Myocyte (in vitro differentiated cells): ENCODE measurements at regions not wholly inside any gene's neighbourhood (a gene's known extent, or its start where the extent isn't known, plus 50 kb on each side); places are given as distances from the start of the nearest gene placed in this dataset.
"Not testable (repeated sequence)": the region's sequence is repeated elsewhere in the genome, so short reads cannot be mapped to it uniquely, and the experiment has no call there.

Source experiments
- DNase-seq: peaks from one replicate; pipeline ENCODE4 v3.0.0-alpha.2; 2012; ENCODE audit warnings: low read depth

DNA sequence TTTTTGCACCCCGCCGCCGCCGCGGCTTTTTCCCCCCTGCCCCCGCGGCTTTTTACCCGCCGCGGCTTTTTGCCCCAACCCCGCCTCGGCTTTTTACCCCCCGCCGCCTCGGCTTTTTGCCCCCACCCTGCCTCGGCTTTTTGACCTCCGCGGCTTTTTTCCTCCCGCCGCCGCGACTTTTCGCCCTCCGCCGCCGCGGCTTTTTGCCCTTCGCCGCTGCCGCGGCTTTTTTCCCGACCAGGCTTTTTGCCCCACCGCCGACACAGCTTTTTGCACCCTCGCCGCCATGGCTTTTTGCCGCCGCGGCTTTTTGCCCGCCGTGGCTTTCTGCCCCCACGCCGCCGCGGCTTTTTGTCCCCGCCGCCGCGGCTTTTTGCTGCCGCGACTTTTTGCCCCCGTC lies 137.0 kb upstream of the TP53TG3D start:
- peak; percentile 10 for DNase-seq

DNA sequence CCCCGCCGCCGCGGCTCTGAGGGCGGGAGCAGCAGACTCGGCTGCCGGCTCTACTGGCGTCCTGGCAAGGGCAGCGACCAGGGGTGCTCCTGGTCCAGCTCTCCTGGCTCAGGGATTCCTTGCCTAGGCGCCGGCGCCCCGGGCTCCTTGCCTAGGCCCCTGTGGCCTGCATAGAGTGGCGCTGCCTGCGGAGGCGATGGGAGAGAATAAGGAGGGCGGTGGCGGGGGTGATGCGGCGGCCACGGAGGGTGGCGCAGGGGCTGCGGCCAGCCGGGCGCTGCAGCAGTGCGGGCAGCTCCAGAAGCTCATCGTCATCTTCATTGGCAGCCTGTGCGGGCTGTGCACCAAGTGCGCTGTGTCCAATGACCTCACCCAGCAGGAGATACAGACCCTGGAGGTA lies 136.6 kb upstream of the TP53TG3D start:
- DNase-seq, result not testable (repeated sequence)

DNA sequence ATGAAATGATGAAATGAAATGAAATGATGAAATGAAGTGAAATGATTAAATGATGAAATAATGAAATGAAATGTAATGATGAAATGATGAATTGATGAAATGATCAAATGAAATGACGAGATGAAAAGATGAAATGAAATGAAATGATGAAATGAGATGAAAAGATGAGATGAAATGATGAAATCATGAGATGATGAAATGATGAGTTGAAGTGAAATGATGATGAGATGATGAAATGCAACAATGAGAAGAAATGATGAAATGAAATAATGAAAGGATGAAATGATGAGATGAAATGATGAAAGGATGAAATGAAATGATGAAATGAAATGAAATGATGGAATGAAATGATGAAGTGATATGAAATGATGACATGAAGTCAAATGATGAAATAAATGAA lies 132.7 kb upstream of the TP53TG3D start:
- peak; percentile 0 for DNase-seq

DNA sequence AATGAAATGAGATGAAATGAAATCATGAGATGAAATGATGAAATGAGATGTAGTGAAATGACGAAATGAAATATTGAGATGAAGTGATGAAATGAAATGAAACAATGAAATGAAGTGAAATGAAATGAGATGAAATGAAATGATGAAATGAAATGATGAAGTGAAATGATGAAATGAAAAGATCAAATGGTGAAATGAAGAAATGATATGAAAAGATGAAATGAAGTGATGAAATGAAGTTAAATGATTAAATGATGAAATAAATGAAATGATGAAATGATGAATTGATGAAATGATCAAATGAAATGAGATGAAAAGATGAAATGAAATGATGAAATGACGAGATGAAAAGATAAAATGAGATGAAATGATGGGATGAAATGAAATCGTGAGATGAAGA lies 132.3 kb upstream of the TP53TG3D start:
- not testable (repeated sequence) for DNase-seq

DNA sequence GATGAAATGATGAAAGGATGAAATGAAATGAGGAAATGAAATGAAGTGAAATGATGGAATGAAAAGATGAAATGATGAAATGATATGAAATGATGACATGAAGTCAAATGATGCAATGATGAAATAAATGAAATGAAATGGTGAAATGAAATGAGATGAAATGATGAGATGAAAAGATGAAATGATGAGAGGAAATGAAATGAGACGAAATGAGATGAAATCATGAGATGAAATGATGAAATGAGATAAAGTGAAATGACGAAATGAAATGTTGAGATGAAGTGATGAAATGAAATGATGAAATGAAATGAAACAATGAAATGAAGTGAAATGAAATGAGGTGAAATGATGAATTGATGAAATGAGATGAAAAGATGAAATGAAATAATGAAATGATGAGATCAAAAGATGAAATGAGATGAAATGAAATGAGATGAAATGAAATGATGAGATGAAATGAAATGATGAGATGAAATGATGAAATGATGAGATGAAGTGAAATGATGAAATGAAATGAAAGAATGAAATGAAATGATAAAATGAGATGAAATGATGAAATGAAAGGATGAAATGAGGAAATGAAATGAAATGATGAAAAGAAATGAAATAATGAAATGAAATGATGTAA lies 131.7 kb upstream of the TP53TG3D start:
- DNase-seq, result not testable (repeated sequence)

DNA sequence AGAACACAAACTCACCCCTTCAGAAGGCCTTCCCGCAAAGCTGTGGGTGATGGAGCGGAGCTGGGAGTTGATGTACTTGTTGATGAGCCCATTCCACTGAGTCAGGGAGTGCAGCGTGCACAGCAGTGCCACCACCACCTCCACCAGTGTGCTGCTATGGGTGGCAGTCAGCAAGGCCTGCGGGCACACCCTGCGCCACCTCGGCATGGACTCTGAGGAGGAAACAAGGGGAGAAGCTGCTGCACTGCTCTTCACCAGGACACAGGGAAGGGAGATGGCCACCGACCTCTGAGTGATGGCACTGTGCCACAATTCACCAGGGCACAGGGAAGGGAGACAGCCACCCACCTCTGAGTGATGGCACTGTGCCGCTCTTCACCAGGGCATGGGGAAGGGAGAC lies 100.7 kb upstream of the TP53TG3D start:
- not testable (repeated sequence) for DNase-seq

DNA sequence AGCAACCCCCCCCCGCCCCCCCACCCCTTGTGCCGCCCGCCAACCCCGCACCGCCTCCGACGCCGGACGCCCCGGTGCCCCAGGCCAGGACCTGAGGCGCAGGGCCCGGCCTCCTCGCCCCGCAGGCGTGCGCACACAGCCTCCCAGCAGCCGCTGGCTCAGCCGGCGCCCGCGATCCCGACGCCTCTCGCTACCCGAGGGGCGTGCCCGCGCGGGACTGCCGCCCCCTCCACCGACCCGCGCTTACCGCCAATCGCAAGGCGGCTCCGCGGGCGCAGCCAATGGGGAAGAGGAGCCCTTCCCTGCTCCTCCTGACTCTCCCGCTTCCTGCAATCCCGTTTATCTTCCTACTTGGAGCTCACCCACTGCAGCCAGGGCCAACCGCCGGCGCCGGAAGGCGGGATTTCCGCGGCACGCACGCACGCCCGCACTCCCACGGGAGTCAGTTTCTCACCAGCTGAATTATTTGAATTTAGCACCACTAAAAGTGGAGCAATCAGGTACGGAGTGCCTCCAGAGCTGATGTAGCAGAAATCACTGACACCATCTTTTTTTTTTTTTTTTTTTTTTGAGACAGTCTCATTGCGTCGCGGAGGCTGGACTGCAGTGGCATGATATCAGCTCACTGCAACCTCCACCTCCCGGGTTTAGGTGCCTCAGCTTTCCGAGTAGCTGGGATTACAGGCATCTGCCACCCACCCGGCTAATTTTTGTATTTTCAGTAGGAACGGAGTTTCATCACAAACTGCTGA lies 65.0 kb upstream of the TP53TG3D start:
- DNase-seq, result not testable (repeated sequence)

DNA sequence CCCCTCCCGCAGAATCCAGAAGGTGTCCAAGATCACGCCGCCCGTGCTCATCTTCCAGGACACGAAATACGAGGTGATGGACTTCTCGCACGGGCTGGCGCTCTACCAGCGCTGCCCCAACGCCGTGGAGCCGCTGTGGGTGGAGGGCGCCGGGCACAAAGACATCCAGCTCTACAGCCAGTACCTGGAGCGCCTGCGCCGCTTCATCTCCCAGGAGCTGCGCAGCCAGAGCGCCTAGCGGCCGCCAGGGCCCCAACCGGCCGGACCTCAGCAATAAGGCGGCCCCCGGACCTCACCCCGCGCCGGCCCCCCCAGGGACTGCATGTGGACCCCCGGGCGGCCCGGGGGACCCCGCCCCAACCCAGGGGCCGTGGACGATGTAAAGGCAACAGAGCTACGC lies 50.5 kb upstream of the TP53TG3D start:
- DNase-seq, result not testable (repeated sequence)
